ENCODE measurements at regions not wholly inside any gene's neighbourhood (a gene's known extent, or its start where the extent isn't known, plus 50 kb on each side); places are given as distances from the start of the nearest gene placed in this dataset.

- H3K36me3 ChIP-seq, result no peaks in the 10 kb centered on the region
- no peak for ATAC-seq
- intact Hi-C loops (cut with DNase I), result no loop called here
Measured at GRCh38 chr10:29033311-29033940, 255.4 kb upstream of the LYZL1 start.

GRCh38 chr10:29034592-29034991 is 254.3 kb upstream of the LYZL1 start:
- intact Hi-C loops (cut with DNase I), result no loop called here
- no peaks in the 10 kb centered on the region for H3K27me3 ChIP-seq

More at GRCh38 chr10:29033311-29033940, 255.4 kb upstream of the LYZL1 start:
- H3K4me1 ChIP-seq, result no peaks in the 10 kb centered on the region
- H3K27ac ChIP-seq, result no peak overlapping the region
- no peaks in the 10 kb centered on the region for H3K9me3 ChIP-seq
- DNase-seq, result no peak
- H3K27me3 ChIP-seq, result no peaks in the 10 kb centered on the region
- no peak overlapping the region for H3K4me3 ChIP-seq
- no peak for TF ChIP-seq CTCF (IDR thresholded peaks at IDR 0.05)

GRCh38 chr10:29035721-29036120 is 253.1 kb upstream of the LYZL1 start:
- Histone ChIP-seq H3K4me3 (no peak overlapping the region), H3K27me3 (no peaks in the 10 kb centered on the region), H3K36me3 (no peaks in the 10 kb centered on the region), H3K9me3 (no peaks in the 10 kb centered on the region), H3K4me1 (peaks cover 5% of the 10 kb centered on the region), H3K27ac (no peak overlapping the region)
- DNase-seq (no peak), ATAC-seq (no peak)
- no peak for TF ChIP-seq CTCF (IDR thresholded peaks at IDR 0.05)
- intact Hi-C loops (cut with DNase I), result no loop called here

More at GRCh38 chr10:29034592-29034991, 254.3 kb upstream of the LYZL1 start:
- TF ChIP-seq CTCF (IDR thresholded peaks at IDR 0.05), result no peak
- DNase-seq (no peak), ATAC-seq (no peak)
- H3K4me1 ChIP-seq, result no peaks in the 10 kb centered on the region
- H3K27ac ChIP-seq, result no peak overlapping the region
- no peak overlapping the region for H3K4me3 ChIP-seq
- no peaks in the 10 kb centered on the region for H3K9me3 ChIP-seq
- H3K36me3 ChIP-seq, result no peaks in the 10 kb centered on the region

GRCh38 chr10:29037348-29038113 is 251.3 kb upstream of the LYZL1 start:
- Histone ChIP-seq H3K4me3 (no peak overlapping the region), H3K36me3 (no peaks in the 10 kb centered on the region), H3K27ac (no peak overlapping the region), H3K9me3 (no peaks in the 10 kb centered on the region), H3K27me3 (no peaks in the 10 kb centered on the region), H3K4me1 (peaks cover 11% of the 10 kb centered on the region)
- intact Hi-C loops (cut with DNase I), result no loop called here
- ATAC-seq, result no peak
- TF ChIP-seq CTCF (IDR thresholded peaks at IDR 0.05), result no peak
- DNase-seq, result no peak

GRCh38 chr10:29039091-29039490 is 249.8 kb upstream of the LYZL1 start:
- no peak overlapping the region for H3K4me3 ChIP-seq
- H3K27me3 ChIP-seq, result no peaks in the 10 kb centered on the region
- no peaks in the 10 kb centered on the region for H3K9me3 ChIP-seq
- ATAC-seq (no peak), DNase-seq (no peak)
- H3K36me3 ChIP-seq, result no peaks in the 10 kb centered on the region
- TF ChIP-seq CTCF (IDR thresholded peaks at IDR 0.05), result no peak
- H3K4me1 ChIP-seq, result peaks cover 11% of the 10 kb centered on the region
- intact Hi-C loops (cut with DNase I), result no loop called here
- no peak overlapping the region for H3K27ac ChIP-seq

Data from upper lobe of right lung (tissue), 1 donor.